Neural cell (in vitro differentiated cells): ENCODE measurements at regions not wholly inside any gene's neighbourhood (a gene's known extent, or its start where the extent isn't known, plus 50 kb on each side); places are given as distances from the start of the nearest gene placed in this dataset.

Source experiments
- H2AFZ ChIP-seq: fragments of 200-600, 300-800 bp; sonication (generic), shearing (Covaris generic); 2 replicates; pipeline ENCODE4 v1.6.0; 2014; ENCODE audit warnings: low read depth, mild to moderate bottlenecking, antibody characterized with exemption, low read length, moderate library complexity
- H3F3A ChIP-seq: fragments of 200-600 bp; shearing (Covaris generic); 2 replicates; pipeline ENCODE4 v1.6.1; 2016; ENCODE audit warnings: mild to moderate bottlenecking, moderate library complexity, mixed read lengths, antibody characterized with exemption, low read length; ENCODE audit not compliant: insufficient read depth, poor library complexity, severe bottlenecking
- H3K27ac ChIP-seq: fragments of 200-600, 300-800 bp; sonication (generic), shearing (Covaris generic); 2 replicates; pipeline ENCODE4 v1.5.1; 2014; ENCODE audit warnings: mild to moderate bottlenecking, low read length, moderate library complexity
- H3K27me3 ChIP-seq: fragments of 300-800, 200-600 bp; sonication (generic), shearing (Covaris generic); 2 replicates; pipeline ENCODE4 v1.6.0; 2014; ENCODE audit warnings: mild to moderate bottlenecking, low read depth, low read length, moderate library complexity; ENCODE audit not compliant: insufficient read depth
- H3K36me3 ChIP-seq: fragments of 300-800, 200-600 bp; sonication (generic), shearing (Covaris generic); 2 replicates; pipeline ENCODE4 v1.5.1; 2014; ENCODE audit warnings: mild to moderate bottlenecking, antibody characterized with exemption, low read length, moderate library complexity; ENCODE audit not compliant: insufficient read depth
- H3K4me2 ChIP-seq: fragments of 300-800, 200-600 bp; sonication (generic), shearing (Covaris generic); 2 replicates; pipeline ENCODE4 v1.6.0; 2014; ENCODE audit warnings: mild to moderate bottlenecking, low read length
- H3K4me3 ChIP-seq: fragments of 300-800, 200-600 bp; sonication (generic), shearing (Covaris generic); 2 replicates; pipeline ENCODE4 v1.5.1; 2014; ENCODE audit warnings: mild to moderate bottlenecking, low read length, moderate library complexity
- H3K79me2 ChIP-seq: fragments of 200-600 bp; shearing (Covaris generic); replicated peaks from 2 replicates; pipeline ENCODE4 v1.6.0; 2014; ENCODE audit warnings: mild to moderate bottlenecking, low read length, moderate library complexity; ENCODE audit not compliant: insufficient read depth
- H3K9ac ChIP-seq: fragments of 300-800, 200-600 bp; sonication (generic), shearing (Covaris generic); 2 replicates; pipeline ENCODE4 v1.6.1; 2016; ENCODE audit warnings: mild to moderate bottlenecking, low read length, mixed read lengths
- H3K9me2 ChIP-seq: fragments of 200-600 bp; shearing (Covaris generic); 2 replicates; pipeline ENCODE4 v1.6.1; 2016; ENCODE audit warnings: mild to moderate bottlenecking, low read length, mixed read lengths; ENCODE audit not compliant: insufficient read depth
- H3K9me3 ChIP-seq: fragments of 200-600, 300-800 bp; sonication (generic), shearing (Covaris generic); 2 replicates; pipeline ENCODE4 v1.6.1; 2016; ENCODE audit warnings: mild to moderate bottlenecking, mixed run types, low read length, moderate library complexity, mixed read lengths
- H4K20me1 ChIP-seq: fragments of 200-600 bp; shearing (Covaris generic); 2 replicates; pipeline ENCODE4 v1.6.1; 2016; ENCODE audit warnings: mild to moderate bottlenecking, mixed run types; ENCODE audit not compliant: insufficient read depth
- EP300 ChIP-seq: fragments of 450-650 bp; conservative IDR thresholded peaks from 2 replicates; pipeline ENCODE4 v1.6.1; 2014; ENCODE audit warnings: antibody characterized with exemption, mild to moderate bottlenecking, moderate library complexity; ENCODE audit not compliant: poor library complexity, severe bottlenecking
- EZH2 ChIP-seq: fragments of 200-600, 300-800 bp; shearing (Covaris generic), sonication (generic); IDR thresholded peaks from 2 replicates; pipeline ENCODE4 v1.6.1; 2014; ENCODE audit warnings: antibody characterized with exemption, low read length, borderline replicate concordance, mild to moderate bottlenecking; ENCODE audit not compliant: insufficient read depth, poor library complexity, severe bottlenecking
- MXI1 ChIP-seq: fragments of 450-650 bp; conservative IDR thresholded peaks from 2 replicates; pipeline ENCODE4 v1.6.1; 2014; ENCODE audit warnings: antibody characterized with exemption, mild to moderate bottlenecking; ENCODE audit not compliant: poor library complexity, severe bottlenecking
- POLR2AphosphoS5 ChIP-seq: IDR thresholded peaks from 2 replicates; pipeline ENCODE4 v1.6.1; 2012
- RAD21 ChIP-seq: fragments of 450-650 bp; conservative IDR thresholded peaks from 2 replicates; pipeline ENCODE4 v1.6.1; 2014; ENCODE audit warnings: antibody characterized with exemption, mild to moderate bottlenecking, moderate library complexity
- SMC3 ChIP-seq: fragments of 450-650 bp; conservative IDR thresholded peaks from 2 replicates; pipeline ENCODE4 v1.6.1; 2014; ENCODE audit warnings: antibody characterized with exemption, mild to moderate bottlenecking, moderate library complexity; ENCODE audit not compliant: poor library complexity
- TAF1 ChIP-seq: IDR thresholded peaks from 2 replicates; pipeline ENCODE4 v1.6.1; 2012; ENCODE audit warnings: low read depth
- TF ChIP-seq, protein P1 (sequence below): fragments of 450-650 bp; IDR thresholded peaks from 2 replicates; pipeline ENCODE4 v1.5.1; 2014; ENCODE audit warnings: antibody characterized with exemption, mild to moderate bottlenecking, moderate library complexity; ENCODE audit not compliant: poor library complexity, severe bottlenecking
- TF ChIP-seq, protein P2 (sequence below): IDR thresholded peaks from 2 replicates; pipeline ENCODE4 v1.6.1; 2012; ENCODE audit warnings: borderline replicate concordance

DNA sequence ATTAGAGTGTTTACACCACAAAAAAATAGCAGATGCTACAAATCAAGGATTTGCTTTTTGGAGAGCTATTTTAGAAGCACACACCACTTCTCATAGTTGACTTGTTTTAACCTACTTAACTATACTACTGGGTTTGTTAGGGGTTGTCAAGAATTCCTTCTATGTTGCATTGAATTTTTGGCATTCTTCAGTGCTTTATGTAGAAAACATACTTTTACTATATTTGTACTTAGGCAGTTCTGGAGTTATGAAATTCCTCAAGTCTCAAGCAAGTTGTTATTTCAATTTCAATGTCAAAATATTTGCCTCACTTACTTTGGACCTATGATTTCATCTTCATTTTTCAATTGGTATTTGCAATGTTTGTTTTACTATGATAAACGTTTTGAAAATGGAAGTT, 449.6 kb downstream of the GLUD2 start:
- H4K20me1 ChIP-seq: no peaks in the 10 kb centered on the region
- no peaks in the 10 kb centered on the region for H3K9me2 ChIP-seq
- H3K27me3 ChIP-seq: no peaks in the 10 kb centered on the region
- no peak overlapping the region for H2AFZ ChIP-seq
- H3K4me2 ChIP-seq: no peak overlapping the region
- no peaks in the 10 kb centered on the region for H3F3A ChIP-seq
- H3K36me3 ChIP-seq: no peaks in the 10 kb centered on the region
- H3K9ac ChIP-seq: no peak overlapping the region
- H3K9me3 ChIP-seq: no peaks in the 10 kb centered on the region
- no peaks in the 10 kb centered on the region for H3K79me2 ChIP-seq
- no peak overlapping the region for H3K27ac ChIP-seq
- no peak for TF ChIP-seq TAF1
- no peak overlapping the region for H3K4me3 ChIP-seq

DNA sequence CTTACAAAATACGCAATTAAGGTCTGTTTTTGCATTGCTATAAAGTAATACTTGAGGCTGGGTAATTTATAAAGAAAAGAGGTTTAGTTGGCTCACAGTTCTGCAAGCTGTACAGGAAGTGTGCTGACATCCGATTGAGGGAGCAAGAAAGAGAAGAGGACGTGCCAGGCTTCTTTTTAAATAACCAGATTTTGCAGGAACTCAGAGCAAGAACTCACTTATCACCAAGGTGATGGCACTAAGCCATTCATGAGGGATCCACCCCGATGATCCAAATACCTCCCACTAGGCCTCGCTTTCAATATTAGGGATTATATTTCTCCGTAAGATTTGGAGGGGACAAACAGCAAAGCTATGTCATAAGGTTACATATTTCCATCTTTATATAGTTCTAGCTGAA, 456.7 kb downstream of the GLUD2 start:
- TF ChIP-seq, protein P1, sequence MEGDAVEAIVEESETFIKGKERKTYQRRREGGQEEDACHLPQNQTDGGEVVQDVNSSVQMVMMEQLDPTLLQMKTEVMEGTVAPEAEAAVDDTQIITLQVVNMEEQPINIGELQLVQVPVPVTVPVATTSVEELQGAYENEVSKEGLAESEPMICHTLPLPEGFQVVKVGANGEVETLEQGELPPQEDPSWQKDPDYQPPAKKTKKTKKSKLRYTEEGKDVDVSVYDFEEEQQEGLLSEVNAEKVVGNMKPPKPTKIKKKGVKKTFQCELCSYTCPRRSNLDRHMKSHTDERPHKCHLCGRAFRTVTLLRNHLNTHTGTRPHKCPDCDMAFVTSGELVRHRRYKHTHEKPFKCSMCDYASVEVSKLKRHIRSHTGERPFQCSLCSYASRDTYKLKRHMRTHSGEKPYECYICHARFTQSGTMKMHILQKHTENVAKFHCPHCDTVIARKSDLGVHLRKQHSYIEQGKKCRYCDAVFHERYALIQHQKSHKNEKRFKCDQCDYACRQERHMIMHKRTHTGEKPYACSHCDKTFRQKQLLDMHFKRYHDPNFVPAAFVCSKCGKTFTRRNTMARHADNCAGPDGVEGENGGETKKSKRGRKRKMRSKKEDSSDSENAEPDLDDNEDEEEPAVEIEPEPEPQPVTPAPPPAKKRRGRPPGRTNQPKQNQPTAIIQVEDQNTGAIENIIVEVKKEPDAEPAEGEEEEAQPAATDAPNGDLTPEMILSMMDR: no peak
- TF ChIP-seq EZH2 (no peak), MXI1 (no peak), SMC3 (no peak), EP300 (no peak), TAF1 (no peak), RAD21 (no peak), POLR2AphosphoS5 (no peak)
- TF ChIP-seq, protein P2, sequence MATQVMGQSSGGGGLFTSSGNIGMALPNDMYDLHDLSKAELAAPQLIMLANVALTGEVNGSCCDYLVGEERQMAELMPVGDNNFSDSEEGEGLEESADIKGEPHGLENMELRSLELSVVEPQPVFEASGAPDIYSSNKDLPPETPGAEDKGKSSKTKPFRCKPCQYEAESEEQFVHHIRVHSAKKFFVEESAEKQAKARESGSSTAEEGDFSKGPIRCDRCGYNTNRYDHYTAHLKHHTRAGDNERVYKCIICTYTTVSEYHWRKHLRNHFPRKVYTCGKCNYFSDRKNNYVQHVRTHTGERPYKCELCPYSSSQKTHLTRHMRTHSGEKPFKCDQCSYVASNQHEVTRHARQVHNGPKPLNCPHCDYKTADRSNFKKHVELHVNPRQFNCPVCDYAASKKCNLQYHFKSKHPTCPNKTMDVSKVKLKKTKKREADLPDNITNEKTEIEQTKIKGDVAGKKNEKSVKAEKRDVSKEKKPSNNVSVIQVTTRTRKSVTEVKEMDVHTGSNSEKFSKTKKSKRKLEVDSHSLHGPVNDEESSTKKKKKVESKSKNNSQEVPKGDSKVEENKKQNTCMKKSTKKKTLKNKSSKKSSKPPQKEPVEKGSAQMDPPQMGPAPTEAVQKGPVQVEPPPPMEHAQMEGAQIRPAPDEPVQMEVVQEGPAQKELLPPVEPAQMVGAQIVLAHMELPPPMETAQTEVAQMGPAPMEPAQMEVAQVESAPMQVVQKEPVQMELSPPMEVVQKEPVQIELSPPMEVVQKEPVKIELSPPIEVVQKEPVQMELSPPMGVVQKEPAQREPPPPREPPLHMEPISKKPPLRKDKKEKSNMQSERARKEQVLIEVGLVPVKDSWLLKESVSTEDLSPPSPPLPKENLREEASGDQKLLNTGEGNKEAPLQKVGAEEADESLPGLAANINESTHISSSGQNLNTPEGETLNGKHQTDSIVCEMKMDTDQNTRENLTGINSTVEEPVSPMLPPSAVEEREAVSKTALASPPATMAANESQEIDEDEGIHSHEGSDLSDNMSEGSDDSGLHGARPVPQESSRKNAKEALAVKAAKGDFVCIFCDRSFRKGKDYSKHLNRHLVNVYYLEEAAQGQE: no peak
- H3K9ac ChIP-seq: no peak overlapping the region
- H3K79me2 ChIP-seq: no peaks in the 10 kb centered on the region

DNA sequence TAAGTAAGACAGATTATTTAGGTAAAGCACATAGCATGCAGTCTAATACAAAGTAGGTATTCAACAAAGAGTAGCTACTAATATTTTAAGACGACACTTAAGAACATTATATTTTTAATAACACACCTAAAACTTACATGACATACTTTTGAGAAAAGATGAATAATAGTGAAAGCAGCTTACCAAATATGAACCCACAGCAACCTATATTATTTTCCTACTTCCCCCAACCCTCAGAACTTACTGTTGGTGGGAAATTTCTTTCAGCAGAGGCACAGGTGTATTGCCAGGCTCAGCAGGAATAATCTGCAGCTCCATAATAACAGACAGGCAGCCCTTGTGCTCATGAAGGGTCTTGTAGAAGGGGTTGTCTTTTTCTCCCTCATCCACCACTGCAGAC, 498.9 kb downstream of the GLUD2 start:
- H3F3A ChIP-seq: no peaks in the 10 kb centered on the region
- no peak overlapping the region for H3K4me3 ChIP-seq
- H2AFZ ChIP-seq: no peak overlapping the region
- no peaks in the 10 kb centered on the region for H4K20me1 ChIP-seq
- TF ChIP-seq EZH2 (no peak), POLR2AphosphoS5 (no peak), RAD21 (no peak), MXI1 (no peak), TAF1 (no peak), EP300 (no peak), SMC3 (no peak)
- TF ChIP-seq, protein P1: no peak
- TF ChIP-seq, protein P2: no peak
- H3K4me2 ChIP-seq: no peak overlapping the region
- no peaks in the 10 kb centered on the region for H3K79me2 ChIP-seq
- no peaks in the 10 kb centered on the region for H3K9me2 ChIP-seq
- no peak overlapping the region for H3K9ac ChIP-seq
- no peaks in the 10 kb centered on the region for H3K9me3 ChIP-seq
- H3K27ac ChIP-seq: no peak overlapping the region
- H3K27me3 ChIP-seq: no peaks in the 10 kb centered on the region
- H3K36me3 ChIP-seq: no peaks in the 10 kb centered on the region

More for the DNA sequence above, 456.7 kb downstream of the GLUD2 start:
- Histone ChIP-seq H3K9me3 (no peaks in the 10 kb centered on the region), H2AFZ (no peak overlapping the region), H4K20me1 (no peaks in the 10 kb centered on the region), H3K27ac (no peak overlapping the region), H3F3A (no peaks in the 10 kb centered on the region), H3K4me3 (no peak overlapping the region), H3K9me2 (no peaks in the 10 kb centered on the region), H3K4me2 (no peak overlapping the region), H3K27me3 (no peaks in the 10 kb centered on the region), H3K36me3 (no peaks in the 10 kb centered on the region)
